HL-60/S4 treated with retinoic acid at 250 ng/mL for 4 days and 3 days (cell line): ENCODE measurements at regions not wholly inside any gene's neighbourhood (a gene's known extent, or its start where the extent isn't known, plus 50 kb on each side); places are given as distances from the start of the nearest gene placed in this dataset.

Experiments used
- in situ Hi-C: fragments of 300-500 bp; cut with MboI; formaldehyde crosslinking; loops from 2 replicates; pipeline ENCODE4 v1.7.0; 2022; ENCODE audit warnings: low sequenced_read_pairs

- in situ Hi-C loops = no loop called here
These were observed 130.1 kb downstream of the MRPL36 start for GRCh38 chr5:1669276-1670155.

GRCh38 chr5:1668141-1668721 lies 131.4 kb downstream of the MRPL36 start:
- in situ Hi-C loops = no loop called here

- in situ Hi-C loops = no loop called here
These were observed 131.9 kb downstream of the MRPL36 start for GRCh38 chr5:1667648-1668140.

- in situ Hi-C loops = no loop called here
These were observed 132.6 kb downstream of the MRPL36 start for GRCh38 chr5:1666812-1667588.

- in situ Hi-C loops = no loop called here
These were observed 133.4 kb downstream of the MRPL36 start for GRCh38 chr5:1666221-1666620.

GRCh38 chr5:1665803-1666202 lies 133.8 kb downstream of the MRPL36 start:
- in situ Hi-C loops = no loop called here

GRCh38 chr5:1665231-1665630 lies 134.4 kb downstream of the MRPL36 start:
- in situ Hi-C loops = no loop called here

- in situ Hi-C loops = no loop called here
These were observed 136.5 kb downstream of the MRPL36 start for GRCh38 chr5:1663186-1663585.

- in situ Hi-C loops = no loop called here
These were observed 137.0 kb downstream of the MRPL36 start for GRCh38 chr5:1662559-1663085.

- in situ Hi-C loops = no loop called here
These were observed 137.6 kb downstream of the MRPL36 start for GRCh38 chr5:1661831-1662558.

GRCh38 chr5:1661311-1661710 lies 137.6 kb upstream of the LPCAT1 start:
- in situ Hi-C loops = no loop called here

- in situ Hi-C loops = no loop called here
These were observed 136.8 kb upstream of the LPCAT1 start for GRCh38 chr5:1660511-1660910.

- in situ Hi-C loops = no loop called here
These were observed 136.2 kb upstream of the LPCAT1 start for GRCh38 chr5:1660001-1660400.

- in situ Hi-C loops = no loop called here
These were observed 135.6 kb upstream of the LPCAT1 start for GRCh38 chr5:1659100-1659981.

- in situ Hi-C loops = no loop called here
These were observed 134.9 kb upstream of the LPCAT1 start for GRCh38 chr5:1658665-1659064.

GRCh38 chr5:1657161-1657741 lies 133.5 kb upstream of the LPCAT1 start:
- in situ Hi-C loops = no loop called here

GRCh38 chr5:1656271-1656975 lies 132.7 kb upstream of the LPCAT1 start:
- in situ Hi-C loops = no loop called here

GRCh38 chr5:1655496-1656270 lies 131.9 kb upstream of the LPCAT1 start:
- in situ Hi-C loops = no loop called here
